Astrocyte (in vitro differentiated cells and primary cell): ENCODE measurements at regions not wholly inside any gene's neighbourhood (a gene's known extent, or its start where the extent isn't known, plus 50 kb on each side); places are given as distances from the start of the nearest gene placed in this dataset.

Experiments
- DNase-seq: peaks from one replicate; pipeline ENCODE4 v3.0.0-alpha.2; 2010; ENCODE audit warnings: low read depth
- FAIRE-seq: peaks from 2 replicates; lab custom pipeline; 2011; peaks lifted over from hg19 to GRCh38; lab: Jason Lieb, UNC
- H2AFZ ChIP-seq: 2 replicates; pipeline ENCODE4 v1.6.0; 2012; ENCODE audit warnings: low read depth, low read length, inconsistent platforms
- H3K27ac ChIP-seq: 2 replicates; pipeline ENCODE4 v1.5.1; 2011; ENCODE audit warnings: low read depth, low read length, inconsistent platforms
- H3K27me3 ChIP-seq: 2 replicates; pipeline ENCODE4 v1.6.0; 2011; ENCODE audit warnings: low read length, inconsistent platforms; ENCODE audit not compliant: insufficient read depth
- H3K36me3 ChIP-seq: 2 replicates; pipeline ENCODE4 v1.5.1; 2011; ENCODE audit warnings: low read length, inconsistent platforms; ENCODE audit not compliant: insufficient read depth
- H3K4me1 ChIP-seq: 2 replicates; pipeline ENCODE4 v1.5.1; 2011; ENCODE audit warnings: low read length, inconsistent platforms; ENCODE audit not compliant: insufficient read depth
- H3K4me2 ChIP-seq: 2 replicates; pipeline ENCODE4 v1.6.0; 2012; ENCODE audit warnings: low read length, inconsistent platforms
- H3K4me3 ChIP-seq: 2 replicates; pipeline ENCODE4 v1.5.1; 2011; ENCODE audit warnings: low read depth, mild to moderate bottlenecking, low read length, inconsistent platforms; ENCODE audit not compliant: insufficient read depth
- H3K79me2 ChIP-seq: 2 replicates; pipeline ENCODE4 v1.6.0; 2012; ENCODE audit warnings: mild to moderate bottlenecking, low read length, inconsistent platforms; ENCODE audit not compliant: insufficient read depth
- H3K9ac ChIP-seq: 2 replicates; pipeline ENCODE4 v1.6.0; 2012; ENCODE audit warnings: mild to moderate bottlenecking, low read length, inconsistent platforms
- H3K9me3 ChIP-seq: 2 replicates; pipeline ENCODE4 v1.5.1; 2012; ENCODE audit warnings: low read depth, mild to moderate bottlenecking, low read length, inconsistent platforms; ENCODE audit not compliant: insufficient read depth
- H4K20me1 ChIP-seq: 2 replicates; pipeline ENCODE4 v1.6.0; 2012; ENCODE audit warnings: low read length, inconsistent platforms; ENCODE audit not compliant: insufficient read depth
- H3K27ac Mint-ChIP-seq: one replicate; pipeline ENCODE4 v1.8.0; 2021; ENCODE audit warnings: mild to moderate bottlenecking, mixed read lengths; ENCODE audit not compliant: unreplicated experiment
- H3K27me3 Mint-ChIP-seq: one replicate; pipeline ENCODE4 v1.8.0; 2021; ENCODE audit warnings: low read depth, mixed read lengths; ENCODE audit not compliant: unreplicated experiment
- H3K36me3 Mint-ChIP-seq: one replicate; pipeline ENCODE4 v1.8.0; 2021; ENCODE audit warnings: low read depth, mixed read lengths; ENCODE audit not compliant: unreplicated experiment
- H3K4me1 Mint-ChIP-seq: one replicate; pipeline ENCODE4 v1.8.0; 2021; ENCODE audit warnings: low read depth, mixed read lengths; ENCODE audit not compliant: unreplicated experiment
- H3K4me3 Mint-ChIP-seq: one replicate; pipeline ENCODE4 v1.8.0; 2021; ENCODE audit warnings: mild to moderate bottlenecking, moderate library complexity, mixed read lengths; ENCODE audit not compliant: unreplicated experiment
- H3K9me3 Mint-ChIP-seq: one replicate; pipeline ENCODE4 v1.8.0; 2021; ENCODE audit warnings: mild to moderate bottlenecking, mixed read lengths; ENCODE audit not compliant: unreplicated experiment
- CTCF ChIP-seq: IDR thresholded peaks from 2 replicates; pipeline ENCODE4 v1.5.1; 2011; ENCODE audit warnings: low read depth, mild to moderate bottlenecking, inconsistent platforms, low read length, moderate library complexity; ENCODE audit not compliant: insufficient read depth
- EZH2 ChIP-seq: IDR thresholded peaks from 2 replicates; pipeline ENCODE4 v1.6.1; 2012; ENCODE audit warnings: mild to moderate bottlenecking, low read length, inconsistent platforms; ENCODE audit not compliant: insufficient read depth

- H3K4me1 Mint-ChIP-seq, result no peaks in the 10 kb centered on the region
- Histone ChIP-seq H3K27me3 (no peaks in the 10 kb centered on the region), H3K9ac (no peak overlapping the region), H3K79me2 (no peaks in the 10 kb centered on the region), H3K36me3 (no peaks in the 10 kb centered on the region), H4K20me1 (no peaks in the 10 kb centered on the region), H3K27ac (no peak overlapping the region), H3K9me3 (no peaks in the 10 kb centered on the region), H3K4me1 (no peaks in the 10 kb centered on the region), H3K4me3 (no peak overlapping the region), H3K4me2 (no peak overlapping the region), H2AFZ (no peak overlapping the region)
- no peak overlapping the region for H3K27ac Mint-ChIP-seq
- peaks cover 3% of the 10 kb centered on the region for H3K36me3 Mint-ChIP-seq
- peaks cover 47% of the 10 kb centered on the region for H3K27me3 Mint-ChIP-seq
- DNase-seq (no peak), FAIRE-seq (no peak)
- H3K4me3 Mint-ChIP-seq, result no peak overlapping the region
- H3K9me3 Mint-ChIP-seq, result peaks cover 4% of the 10 kb centered on the region
- no peak for TF ChIP-seq EZH2
Measured at GRCh38 chr14:104514156-104514848, 65.3 kb upstream of the C14orf180 start.

GRCh38 chr14:104515059-104515810 is 64.3 kb upstream of the C14orf180 start:
- peaks cover 56% of the 10 kb centered on the region for H3K27me3 Mint-ChIP-seq
- no peaks in the 10 kb centered on the region for H4K20me1 ChIP-seq
- no peaks in the 10 kb centered on the region for H3K4me1 Mint-ChIP-seq
- TF ChIP-seq EZH2 (no peak), CTCF (no peak)
- no peaks in the 10 kb centered on the region for H3K9me3 ChIP-seq
- H3K9me3 Mint-ChIP-seq, result peaks cover 5% of the 10 kb centered on the region
- H3K27ac ChIP-seq, result no peak overlapping the region
- no peaks in the 10 kb centered on the region for H3K4me1 ChIP-seq
- no peak overlapping the region for H3K27ac Mint-ChIP-seq
- no peak overlapping the region for H3K9ac ChIP-seq
- no peaks in the 10 kb centered on the region for H3K79me2 ChIP-seq
- no peak for FAIRE-seq
- H3K4me2 ChIP-seq, result no peak overlapping the region
- H3K4me3 ChIP-seq, result no peak overlapping the region
- no peak overlapping the region for H3K4me3 Mint-ChIP-seq
- H3K36me3 ChIP-seq, result no peaks in the 10 kb centered on the region
- peaks cover 3% of the 10 kb centered on the region for H3K36me3 Mint-ChIP-seq
- H3K27me3 ChIP-seq, result no peaks in the 10 kb centered on the region
- no peak overlapping the region for H2AFZ ChIP-seq
- no peak for DNase-seq

GRCh38 chr14:104515811-104516780 is 63.5 kb upstream of the C14orf180 start:
- no peaks in the 10 kb centered on the region for H3K36me3 ChIP-seq
- no peak overlapping the region for H2AFZ ChIP-seq
- no peak overlapping the region for H3K4me3 ChIP-seq
- Mint-ChIP-seq H3K4me3 (no peak overlapping the region), H3K4me1 (no peaks in the 10 kb centered on the region), H3K27me3 (peaks cover 63% of the 10 kb centered on the region), H3K9me3 (peaks cover 5% of the 10 kb centered on the region), H3K36me3 (peaks cover 3% of the 10 kb centered on the region), H3K27ac (no peak overlapping the region)
- TF ChIP-seq CTCF (no peak), EZH2 (no peak)
- no peaks in the 10 kb centered on the region for H3K4me1 ChIP-seq
- no peak overlapping the region for H3K4me2 ChIP-seq
- no peaks in the 10 kb centered on the region for H4K20me1 ChIP-seq
- FAIRE-seq (no peak), DNase-seq (no peak)
- H3K9ac ChIP-seq, result no peak overlapping the region
- no peak overlapping the region for H3K27ac ChIP-seq
- H3K27me3 ChIP-seq, result no peaks in the 10 kb centered on the region
- H3K79me2 ChIP-seq, result no peaks in the 10 kb centered on the region
- H3K9me3 ChIP-seq, result no peaks in the 10 kb centered on the region
